Left forelimb (tissue), 1 donor: ENCODE measurements at regions not wholly inside any gene's neighbourhood (a gene's known extent, or its start where the extent isn't known, plus 50 kb on each side); places are given as distances from the start of the nearest gene placed in this dataset.
"Not testable (repeated sequence)": the region's sequence is repeated elsewhere in the genome, so short reads cannot be mapped to it uniquely, and the experiment has no call there.

Experiments used
- DNase-seq: peaks from one replicate; pipeline ENCODE4 v3.0.0-alpha.2; 2018; ENCODE audit warnings: low spot score

GRCh38 chr22:11795979-11796378 is 3732.0 kb upstream of the OR11H1 start:
- DNase-seq = not testable (repeated sequence)

- not testable (repeated sequence) for DNase-seq
Measured at GRCh38 chr22:11815481-11815880, 3712.5 kb upstream of the OR11H1 start.

- DNase-seq = not testable (repeated sequence)
Measured at GRCh38 chr22:11818845-11819244, 3709.1 kb upstream of the OR11H1 start.

- DNase-seq = not testable (repeated sequence)
Measured at GRCh38 chr22:11822326-11822725, 3705.7 kb upstream of the OR11H1 start.

- DNase-seq = not testable (repeated sequence)
Measured at GRCh38 chr22:11825009-11825408, 3703.0 kb upstream of the OR11H1 start.

- not testable (repeated sequence) for DNase-seq
Measured at GRCh38 chr22:11826000-11826399, 3702.0 kb upstream of the OR11H1 start.

- peak; percentile 68 for DNase-seq
Measured at GRCh38 chr22:11829426-11829825, 3698.6 kb upstream of the OR11H1 start.
